Neuronal stem cell (in vitro differentiated cells): ENCODE measurements at regions not wholly inside any gene's neighbourhood (a gene's known extent, or its start where the extent isn't known, plus 50 kb on each side); places are given as distances from the start of the nearest gene placed in this dataset.
A peak's percentile ranks its signal among the peaks of the same experiment; 100 is the strongest.

ENCODE experiments used
- DNase-seq: peaks from one replicate; pipeline ENCODE4 v3.0.0-alpha.2; 2013; ENCODE audit warnings: low spot score
- H2AFZ ChIP-seq: one replicate; pipeline ENCODE4 v1.6.1; 2013; ENCODE audit warnings: mild to moderate bottlenecking, low read length, inconsistent platforms
- H2AK5ac ChIP-seq: 2 replicates; pipeline ENCODE4 v1.6.1; 2013; ENCODE audit warnings: low read depth, mild to moderate bottlenecking, inconsistent platforms, low read length, moderate library complexity, mixed read lengths
- H2BK120ac ChIP-seq: 2 replicates; pipeline ENCODE4 v1.6.1; 2013; ENCODE audit warnings: low read depth, mild to moderate bottlenecking, inconsistent platforms, low read length, moderate library complexity, mixed read lengths
- H2BK12ac ChIP-seq: one replicate; pipeline ENCODE4 v1.6.1; 2013; ENCODE audit warnings: low read length, inconsistent platforms
- H2BK15ac ChIP-seq: 2 replicates; pipeline ENCODE4 v1.6.1; 2013; ENCODE audit warnings: mild to moderate bottlenecking, low read length, inconsistent platforms, mixed read lengths
- H2BK5ac ChIP-seq: one replicate; pipeline ENCODE4 v1.6.1; 2013; ENCODE audit warnings: inconsistent platforms, mild to moderate bottlenecking, low read length, moderate library complexity
- H3K14ac ChIP-seq: one replicate; pipeline ENCODE4 v1.6.1; 2013; ENCODE audit warnings: low read length, inconsistent platforms
- H3K18ac ChIP-seq: 2 replicates; pipeline ENCODE4 v1.6.1; 2013; ENCODE audit warnings: low read length, inconsistent platforms
- H3K23ac ChIP-seq: 2 replicates; pipeline ENCODE4 v1.6.1; 2013; ENCODE audit warnings: low read depth, mild to moderate bottlenecking, mixed read lengths, low read length, inconsistent platforms; ENCODE audit not compliant: poor library complexity
- H3K27ac ChIP-seq: replicated peaks from 3 replicates; pipeline ENCODE4 v1.5.1; 2013; ENCODE audit warnings: low read length, inconsistent platforms
- H3K27me3 ChIP-seq, 3 experiments: 2 replicates each; pipeline ENCODE4 v1.6.1; 2013; ENCODE audit warnings: low read length in 3 of 3, mild to moderate bottlenecking in 2 of 3, inconsistent platforms in 1 of 3, low read depth in 1 of 3, mixed read lengths in 1 of 3, moderate library complexity in 1 of 3; ENCODE audit not compliant: control insufficient read depth in 3 of 3, insufficient read depth in 3 of 3
- H3K36me3 ChIP-seq, 2 donors: replicated peaks in 1 of 2; 2 replicates each; pipeline ENCODE4 v1.6.1; 2013; ENCODE audit warnings: low read length in 2 of 2; ENCODE audit not compliant: control insufficient read depth in 2 of 2, insufficient read depth in 2 of 2
- H3K4ac ChIP-seq: 2 replicates; pipeline ENCODE4 v1.6.1; 2013; ENCODE audit warnings: inconsistent platforms, mild to moderate bottlenecking, low read length, moderate library complexity
- H3K4me1 ChIP-seq, 2 donors: 1 replicate in 1 of 2; 2 replicates in 1 of 2; pipeline ENCODE4 v1.6.1; 2013; ENCODE audit warnings: low read length in 2 of 2, low read depth in 1 of 2; ENCODE audit not compliant: control insufficient read depth in 2 of 2, insufficient read depth in 1 of 2
- H3K4me2 ChIP-seq: one replicate; pipeline ENCODE4 v1.6.1; 2013; ENCODE audit warnings: mild to moderate bottlenecking, low read length, inconsistent platforms; ENCODE audit not compliant: insufficient read depth, poor library complexity, severe bottlenecking
- H3K4me3 ChIP-seq, 2 donors: 2 replicates each; pipeline ENCODE4 v1.5.1; 2013; ENCODE audit warnings: low read length in 2 of 2, mild to moderate bottlenecking in 2 of 2, inconsistent platforms in 1 of 2, moderate library complexity in 1 of 2
- H3K79me1 ChIP-seq: one replicate; pipeline ENCODE4 v1.6.1; 2013; ENCODE audit warnings: low read depth, mild to moderate bottlenecking, inconsistent platforms, low read length, moderate library complexity
- H3K9ac ChIP-seq: one replicate; pipeline ENCODE4 v1.6.1; 2013; ENCODE audit warnings: mild to moderate bottlenecking, low read depth, low read length, inconsistent platforms; ENCODE audit not compliant: poor library complexity
- H3K9me3 ChIP-seq, 2 donors: replicated peaks in 1 of 2; 2 replicates each; pipeline versions ENCODE3 to v1.6.1; 2013; ENCODE audit warnings: low read length in 2 of 2, mild to moderate bottlenecking in 2 of 2, inconsistent platforms in 1 of 2, low read depth in 1 of 2, mixed read lengths in 1 of 2, moderate library complexity in 1 of 2; ENCODE audit not compliant: control insufficient read depth in 2 of 2, insufficient read depth in 1 of 2
- H4K8ac ChIP-seq: one replicate; pipeline ENCODE4 v1.6.1; 2013; ENCODE audit warnings: low read depth, mild to moderate bottlenecking, inconsistent platforms, low read length, moderate library complexity
- H4K91ac ChIP-seq: one replicate; pipeline ENCODE4 v1.6.1; 2013; ENCODE audit warnings: low read length, low read depth, mild to moderate bottlenecking, inconsistent platforms; ENCODE audit not compliant: poor library complexity
- WGBS, 2 donors: extraction: QIAGEN DNeasy Blood & Tissue Kit; methylation state at CpG; one replicate each; pipeline ENCODE4 v1.1.7; 2013; ENCODE audit warnings: missing lambda C conversion rate in 2 of 2, mixed read lengths in 1 of 2; ENCODE audit not compliant: insufficient read length in 2 of 2, insufficient replicate concordance in 1 of 2; ENCODE audit errors: extremely low coverage in 2 of 2; 5-methylcytosine and 5-hydroxymethylcytosine counted together

DNA sequence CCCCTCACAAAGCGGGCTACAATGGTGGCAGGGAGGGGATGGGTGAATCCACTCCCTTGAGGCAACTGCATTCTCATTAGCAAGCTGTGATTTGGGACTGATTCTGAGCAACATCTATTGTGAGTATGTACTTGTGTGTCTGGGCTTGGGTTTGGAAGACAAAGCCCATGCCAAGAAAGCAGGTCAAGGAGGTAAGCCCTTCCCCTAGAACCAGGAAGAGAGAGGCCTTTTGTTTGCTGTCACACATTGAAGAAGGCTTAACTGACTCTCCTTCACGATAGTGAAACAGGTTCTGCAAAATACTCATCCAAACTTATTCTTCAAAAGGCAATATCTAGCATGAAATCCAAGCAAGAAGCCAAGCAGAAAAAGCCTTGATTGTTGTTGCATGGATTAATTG lies 403.1 kb upstream of the ID4 start:
- Histone ChIP-seq H3K4ac (no peak overlapping the region), H3K9ac (no peak overlapping the region), H3K27me3 (no peaks in the 10 kb centered on the region), H2BK120ac (no peak overlapping the region), H2BK15ac (no peak overlapping the region), H3K27ac (no peak overlapping the region), H3K36me3 (no peaks in the 10 kb centered on the region), H3K23ac (no peak overlapping the region), H2BK12ac (no peak overlapping the region), H4K8ac (no peak overlapping the region), H3K4me1 (peaks cover 3 to 6% of the 10 kb centered on the region in 2 donors), H2AFZ (peak overlapping the region; percentile 62), H3K18ac (no peak overlapping the region), H2BK5ac (no peak overlapping the region), H3K4me2 (no peak overlapping the region), H3K4me3 (no peak overlapping the region), H2AK5ac (no peak overlapping the region), H3K14ac (no peak overlapping the region), H4K91ac (no peak overlapping the region), H3K9me3 (no peaks in the 10 kb centered on the region), H3K79me1 (no peaks in the 10 kb centered on the region)
- DNase-seq: peak; percentile 31
- WGBS, 2 donors: no CpG with 5 or more reads among the region's 2 CpGs

GRCh38 chr6:19435755-19436154 lies 401.4 kb upstream of the ID4 start:
- Histone ChIP-seq H4K8ac (no peak overlapping the region), H2AFZ (no peak overlapping the region), H4K91ac (no peak overlapping the region), H3K4me1 (peaks cover 3 to 6% of the 10 kb centered on the region in 2 donors), H3K27ac (no peak overlapping the region), H3K4me3 (no peak overlapping the region), H3K27me3 (no peaks in the 10 kb centered on the region), H3K18ac (no peak overlapping the region), H2BK120ac (no peak overlapping the region), H3K79me1 (no peaks in the 10 kb centered on the region), H2BK12ac (no peak overlapping the region), H2BK15ac (no peak overlapping the region), H3K14ac (no peak overlapping the region), H2BK5ac (no peak overlapping the region), H3K9me3 (no peaks in the 10 kb centered on the region), H3K4me2 (no peak overlapping the region), H3K23ac (no peak overlapping the region), H3K4ac (no peak overlapping the region), H3K36me3 (no peaks in the 10 kb centered on the region), H3K9ac (no peak overlapping the region), H2AK5ac (no peak overlapping the region)
- no peak for DNase-seq
- no CpG with 5 or more reads among the region's 3 CpGs for WGBS, 2 donors

- Histone ChIP-seq H2BK5ac (no peak overlapping the region), H3K79me1 (no peaks in the 10 kb centered on the region), H2BK12ac (no peak overlapping the region), H4K8ac (no peak overlapping the region), H3K4me2 (no peak overlapping the region), H3K36me3 (no peaks in the 10 kb centered on the region), H2BK120ac (no peak overlapping the region), H3K18ac (no peak overlapping the region), H3K4ac (no peak overlapping the region), H4K91ac (no peak overlapping the region), H3K9ac (no peak overlapping the region), H3K4me3 (no peak overlapping the region), H2AK5ac (no peak overlapping the region), H3K9me3 (no peaks in the 10 kb centered on the region), H3K4me1 (peaks cover 2 to 3% of the 10 kb centered on the region in 2 donors), H2BK15ac (no peak overlapping the region), H3K27me3 (no peaks in the 10 kb centered on the region), H3K23ac (no peak overlapping the region), H2AFZ (peak overlapping the region; percentile 26), H3K14ac (no peak overlapping the region), H3K27ac (no peak overlapping the region)
- no peak for DNase-seq
- WGBS, 2 donors: no CpG with 5 or more reads among the region's 8 CpGs
These were observed 398.4 kb upstream of the ID4 start for GRCh38 chr6:19438566-19439353.

DNA sequence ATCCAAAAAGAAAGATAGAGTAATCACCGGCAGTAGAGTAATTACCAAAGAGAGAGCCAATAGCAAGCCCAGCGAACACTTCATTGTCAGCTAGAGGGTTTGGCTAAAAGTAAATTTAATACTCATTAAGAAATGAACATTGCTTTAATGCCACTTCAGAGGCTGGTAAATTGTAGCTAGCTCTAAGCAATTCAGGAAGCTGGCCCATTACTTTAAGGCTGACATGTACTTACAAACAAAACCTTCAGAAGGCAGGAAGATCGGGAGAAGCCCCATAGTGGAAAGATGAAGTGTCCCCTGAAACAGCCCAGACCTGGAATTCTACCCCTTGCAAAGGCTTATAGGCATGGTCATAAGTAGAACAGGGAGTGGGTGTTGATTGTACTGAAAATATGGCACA lies 396.6 kb upstream of the ID4 start:
- Histone ChIP-seq H4K8ac (no peak overlapping the region), H3K27me3 (no peaks in the 10 kb centered on the region), H3K4me2 (no peak overlapping the region), H2BK5ac (no peak overlapping the region), H3K9me3 (no peaks in the 10 kb centered on the region), H3K23ac (no peak overlapping the region), H3K14ac (no peak overlapping the region), H3K18ac (no peak overlapping the region), H3K36me3 (no peaks in the 10 kb centered on the region), H3K9ac (no peak overlapping the region), H2AFZ (no peak overlapping the region), H4K91ac (no peak overlapping the region), H2BK15ac (no peak overlapping the region), H2BK120ac (no peak overlapping the region), H2AK5ac (no peak overlapping the region), H2BK12ac (no peak overlapping the region), H3K79me1 (no peaks in the 10 kb centered on the region), H3K4me3 (no peak overlapping the region), H3K27ac (no peak overlapping the region), H3K4me1 (peaks cover 0 to 2% of the 10 kb centered on the region in 2 donors), H3K4ac (no peak overlapping the region)
- WGBS, 2 donors: no CpG with 5 or more reads among the region's 3 CpGs
- DNase-seq: no peak
